ENCODE measurements at regions not wholly inside any gene's neighbourhood (a gene's known extent, or its start where the extent isn't known, plus 50 kb on each side); places are given as distances from the start of the nearest gene placed in this dataset.

- no peaks in the 10 kb centered on the region for H3K9me3 ChIP-seq (ENCODE audit: control insufficient read depth, insufficient read depth, low read length)
- no peaks in the 10 kb centered on the region for H3K4me1 ChIP-seq (ENCODE audit: control insufficient read depth, insufficient read depth, low read length)
- H3K36me3 ChIP-seq (ENCODE audit: control insufficient read depth, insufficient read depth, low read length) = no peaks in the 10 kb centered on the region
- no peaks in the 10 kb centered on the region; the same call in 1 of the 2 replicates for H3K27me3 ChIP-seq (ENCODE audit: control insufficient read depth, insufficient read depth, low read length)
- no peak overlapping the region for H3K27ac ChIP-seq (ENCODE audit: low read depth, low read length)
- no peak overlapping the region for H3K4me3 ChIP-seq (ENCODE audit: low read depth, low read length)
- no peak overlapping the region for H3K9ac ChIP-seq (ENCODE audit: low read depth, low read length)
These were observed 54.5 kb upstream of the BMAL1 start for GRCh38 chr11:13223112-13223511.

DNA sequence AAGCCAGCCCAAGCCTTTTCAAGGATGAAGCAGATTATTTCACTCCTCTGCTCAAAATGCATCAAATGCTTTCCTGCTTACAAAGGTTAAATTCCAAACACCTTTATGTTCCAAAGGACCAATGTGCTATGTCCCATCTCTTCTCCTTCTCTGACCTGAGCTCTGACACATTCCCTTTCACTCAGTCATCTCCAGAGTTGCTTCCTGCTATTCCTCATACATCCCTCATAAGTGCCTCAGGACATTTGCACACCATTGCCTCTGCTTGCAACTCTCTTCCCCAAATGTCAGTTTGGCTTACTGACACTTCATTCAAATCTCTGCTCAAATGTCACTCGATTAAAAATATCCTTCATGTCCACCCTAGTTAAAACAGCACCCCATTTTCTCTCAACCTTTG lies 53.3 kb upstream of the BMAL1 start:
- no peak overlapping the region for H3K4me3 ChIP-seq (ENCODE audit: low read depth, low read length)
- no peak overlapping the region for H3K27ac ChIP-seq (ENCODE audit: low read depth, low read length)
- no peaks in the 10 kb centered on the region for H3K9me3 ChIP-seq (ENCODE audit: control insufficient read depth, insufficient read depth, low read length)
- H3K4me1 ChIP-seq (ENCODE audit: control insufficient read depth, insufficient read depth, low read length) = no peaks in the 10 kb centered on the region
- no peak overlapping the region for H3K9ac ChIP-seq (ENCODE audit: low read depth, low read length)
- no peaks in the 10 kb centered on the region; the same call in 1 of the 2 replicates for H3K27me3 ChIP-seq (ENCODE audit: control insufficient read depth, insufficient read depth, low read length)
- no peaks in the 10 kb centered on the region for H3K36me3 ChIP-seq (ENCODE audit: control insufficient read depth, insufficient read depth, low read length)

DNA sequence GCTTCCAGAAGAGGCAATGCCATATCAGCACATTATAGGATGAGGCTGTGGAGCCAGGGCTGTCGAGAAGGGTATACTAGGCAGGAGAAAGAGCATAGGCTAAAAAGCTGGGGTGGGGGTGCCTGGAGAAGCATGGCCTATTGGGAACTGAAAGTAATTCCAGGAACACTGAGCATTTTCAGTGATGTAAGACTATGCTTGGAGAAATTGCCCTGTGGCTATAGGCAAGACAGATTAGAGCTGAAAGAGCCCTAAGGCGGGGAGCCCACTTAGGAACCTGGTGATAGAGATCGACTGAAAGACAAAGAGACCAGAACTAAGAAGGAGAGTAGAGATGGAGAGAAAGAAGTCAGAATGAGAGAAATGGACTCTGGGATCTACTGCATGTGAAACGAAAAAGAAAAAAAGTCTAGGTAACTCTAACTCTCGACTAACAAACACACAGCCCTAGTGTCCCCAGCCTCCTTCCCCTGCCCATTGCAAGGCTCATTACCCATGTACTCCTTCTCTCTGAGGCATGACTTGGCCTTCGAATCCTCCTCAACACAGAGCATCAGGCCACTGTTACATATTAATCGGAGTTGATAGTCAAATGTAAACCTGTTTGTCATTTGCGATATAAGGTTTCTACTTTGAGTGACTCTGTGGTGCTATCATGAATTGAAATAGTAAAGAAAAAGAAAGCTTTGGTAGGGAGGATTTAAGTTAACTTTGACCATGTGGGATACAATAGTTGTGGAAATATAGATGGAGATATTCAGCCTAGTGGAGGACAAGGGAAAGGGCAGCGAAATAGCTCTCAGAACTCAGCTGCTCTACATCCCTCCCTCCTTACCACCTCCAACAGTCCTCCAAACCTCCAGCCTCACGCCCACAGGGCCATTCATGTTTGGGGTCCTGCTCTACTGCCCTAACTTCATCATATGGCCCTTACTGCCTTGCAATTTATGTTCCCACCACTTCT lies 52.3 kb upstream of the BMAL1 start:
- H3K36me3 ChIP-seq (ENCODE audit: control insufficient read depth, insufficient read depth, low read length) = no peaks in the 10 kb centered on the region
- H3K9me3 ChIP-seq (ENCODE audit: control insufficient read depth, insufficient read depth, low read length) = no peaks in the 10 kb centered on the region
- H3K4me3 ChIP-seq (ENCODE audit: low read depth, low read length) = no peak overlapping the region
- no peaks in the 10 kb centered on the region for H3K4me1 ChIP-seq (ENCODE audit: control insufficient read depth, insufficient read depth, low read length)
- no peak overlapping the region for H3K9ac ChIP-seq (ENCODE audit: low read depth, low read length)
- no peak overlapping the region for H3K27ac ChIP-seq (ENCODE audit: low read depth, low read length)
- no peaks in the 10 kb centered on the region for H3K27me3 ChIP-seq (ENCODE audit: control insufficient read depth, insufficient read depth, low read length)

DNA sequence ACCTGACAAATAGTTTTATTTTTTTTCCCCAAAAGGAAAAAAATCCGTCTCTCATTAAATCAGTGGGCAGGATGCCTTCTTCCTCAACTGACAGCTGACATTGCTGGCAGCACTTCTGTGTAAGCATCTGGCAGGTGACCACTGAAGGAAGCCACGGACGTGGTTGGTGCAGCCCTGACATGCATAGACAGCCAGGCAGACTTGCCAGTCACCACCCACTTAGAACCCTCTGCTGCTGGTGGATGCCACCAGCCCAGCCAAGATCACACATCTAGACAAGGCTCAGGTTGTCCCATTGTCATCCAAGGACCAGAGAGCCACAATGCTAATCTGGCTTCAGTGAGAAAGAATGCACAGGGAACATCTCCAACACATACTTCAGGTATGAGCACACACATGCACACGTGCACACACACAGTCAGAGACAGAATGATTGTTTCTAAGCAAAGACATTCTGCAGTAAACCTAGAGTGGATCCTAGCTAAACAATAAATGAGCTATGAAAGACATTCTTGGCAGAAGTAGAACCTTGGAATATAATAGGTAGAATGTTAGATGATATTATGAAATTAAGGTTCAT lies 49.8 kb upstream of the BMAL1 start:
- H3K36me3 ChIP-seq (ENCODE audit: control insufficient read depth, insufficient read depth, low read length) = no peaks in the 10 kb centered on the region
- no peak overlapping the region for H3K9ac ChIP-seq (ENCODE audit: low read depth, low read length)
- no peak overlapping the region for H3K4me3 ChIP-seq (ENCODE audit: low read depth, low read length)
- H3K4me1 ChIP-seq (ENCODE audit: control insufficient read depth, insufficient read depth, low read length) = no peaks in the 10 kb centered on the region
- H3K9me3 ChIP-seq (ENCODE audit: control insufficient read depth, insufficient read depth, low read length) = no peaks in the 10 kb centered on the region
- H3K27ac ChIP-seq (ENCODE audit: low read depth, low read length) = no peak overlapping the region
- H3K27me3 ChIP-seq (ENCODE audit: control insufficient read depth, insufficient read depth, low read length) = no peaks in the 10 kb centered on the region
